DND-41 (cell line): ENCODE measurements at regions not wholly inside any gene's neighbourhood (a gene's known extent, or its start where the extent isn't known, plus 50 kb on each side); places are given as distances from the start of the nearest gene placed in this dataset.

ENCODE experiments used
- CTCF ChIP-seq: IDR thresholded peaks from 2 replicates; pipeline ENCODE4 v1.5.1; 2012; ENCODE audit warnings: borderline replicate concordance, low read length, moderate library complexity, mild to moderate bottlenecking; ENCODE audit not compliant: poor library complexity, severe bottlenecking; ENCODE audit errors: extremely low read depth
- EZH2 ChIP-seq: IDR thresholded peaks from 3 replicates; pipeline ENCODE4 v1.6.1; 2012; ENCODE audit warnings: borderline replicate concordance, low read depth, mild to moderate bottlenecking, moderate library complexity, low read length, inconsistent platforms; ENCODE audit not compliant: severe bottlenecking

- TF ChIP-seq EZH2 (no peak), CTCF (no peak)
Observed at GRCh38 chr1:229822026-229822425, 196.0 kb downstream of the URB2 start.
